Thymus (tissue), 11 donors: ENCODE measurements at regions not wholly inside any gene's neighbourhood (a gene's known extent, or its start where the extent isn't known, plus 50 kb on each side); places are given as distances from the start of the nearest gene placed in this dataset.
"Not testable (repeated sequence)": the region's sequence is repeated elsewhere in the genome, so short reads cannot be mapped to it uniquely, and the experiment has no call there.

Experiments used
- DNase-seq, 9 donors: peaks; one replicate each; pipeline ENCODE4 v3.0.0-alpha.2; 2013; ENCODE audit warnings: low spot score in 9 of 9, low read depth in 6 of 9, missing footprints in 1 of 9
- H3K27ac ChIP-seq, 2 donors: one replicate each; pipeline ENCODE4 v1.5.1; 2013; ENCODE audit warnings: control low read depth in 1 of 2, low read depth in 1 of 2, low read length in 1 of 2, mild to moderate bottlenecking in 1 of 2, moderate library complexity in 1 of 2
- H3K27me3 ChIP-seq, 2 donors: one replicate each; pipeline ENCODE4 v1.5.1; 2013; ENCODE audit warnings: low read length in 1 of 2; ENCODE audit not compliant: control insufficient read depth in 2 of 2, insufficient read depth in 1 of 2
- H3K36me3 ChIP-seq, 2 donors: one replicate each; pipeline ENCODE4 v1.5.1; 2013; ENCODE audit warnings: low read length in 1 of 2, mild to moderate bottlenecking in 1 of 2, moderate library complexity in 1 of 2; ENCODE audit not compliant: control insufficient read depth in 2 of 2, insufficient read depth in 2 of 2
- H3K4me1 ChIP-seq, 2 donors: one replicate each; pipeline ENCODE4 v1.5.1; 2013; ENCODE audit warnings: low read length in 2 of 2; ENCODE audit not compliant: control insufficient read depth in 2 of 2, insufficient read depth in 2 of 2
- H3K4me3 ChIP-seq, 2 donors: one replicate each; pipeline ENCODE4 v1.5.1; 2013; ENCODE audit warnings: low read length in 2 of 2, control low read depth in 1 of 2, mild to moderate bottlenecking in 1 of 2
- H3K9me3 ChIP-seq, 2 donors: one replicate each; pipeline ENCODE4 v1.5.1; 2013; ENCODE audit warnings: low read length in 1 of 2, mild to moderate bottlenecking in 1 of 2; ENCODE audit not compliant: control insufficient read depth in 2 of 2, insufficient read depth in 1 of 2
- WGBS: extraction: QIAGEN DNeasy Blood & Tissue Kit; methylation state at CpG from one replicate; pipeline ENCODE4 v1.1.7; 2013; 5-methylcytosine and 5-hydroxymethylcytosine counted together
- donor health status: healthy.

- H3K4me1 ChIP-seq: no peaks in the 10 kb centered on the region
- H3K4me3 ChIP-seq: no peak overlapping the region
- H3K27ac ChIP-seq: no peak overlapping the region
- no peaks in the 10 kb centered on the region for H3K27me3 ChIP-seq
- DNase-seq: no peak
- peaks cover 0 to 3% of the 10 kb centered on the region in 2 donors for H3K9me3 ChIP-seq
- H3K36me3 ChIP-seq: no peaks in the 10 kb centered on the region
- WGBS: 81% methylated on average over 2 of the region's 2 CpGs
These were observed 155.3 kb downstream of the CYB561 start for GRCh38 chr17:63290784-63291183.

GRCh38 chr17:63291258-63291657 lies 154.8 kb downstream of the CYB561 start:
- WGBS: 97% methylated on average over 1 of the region's 1 CpG
- DNase-seq: no peak
- no peaks in the 10 kb centered on the region for H3K27me3 ChIP-seq

DNA sequence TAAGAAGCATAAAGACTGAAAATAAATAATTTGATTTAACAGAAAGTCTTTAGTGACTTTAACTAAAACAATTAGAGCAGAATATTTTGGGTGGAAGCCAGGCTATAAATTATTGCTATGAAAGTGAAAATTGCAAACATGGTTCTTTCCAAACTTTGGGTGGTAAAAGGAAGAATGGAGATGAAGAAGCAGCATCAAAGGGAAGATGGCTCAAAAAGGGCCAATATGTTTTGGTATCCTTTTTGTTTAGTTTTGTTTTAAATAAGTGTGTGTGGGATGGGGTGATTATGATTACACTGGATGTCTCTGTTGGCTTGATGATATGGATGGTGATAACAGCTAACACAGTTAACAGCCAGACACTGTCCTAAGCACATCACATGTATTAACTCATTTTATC lies 153.7 kb downstream of the CYB561 start:
- Histone ChIP-seq H3K27ac (no peak overlapping the region), H3K4me3 (no peak overlapping the region), H3K4me1 (no peaks in the 10 kb centered on the region), H3K27me3 (no peaks in the 10 kb centered on the region), H3K9me3 (no peaks in the 10 kb centered on the region), H3K36me3 (no peaks in the 10 kb centered on the region)
- no peak for DNase-seq

More at GRCh38 chr17:63291258-63291657, 154.8 kb downstream of the CYB561 start:
- H3K36me3 ChIP-seq: no peaks in the 10 kb centered on the region
- H3K4me1 ChIP-seq: no peaks in the 10 kb centered on the region
- H3K4me3 ChIP-seq: no peak overlapping the region
- no peak overlapping the region for H3K27ac ChIP-seq
- H3K9me3 ChIP-seq: peaks cover 0 to 3% of the 10 kb centered on the region in 2 donors

DNA sequence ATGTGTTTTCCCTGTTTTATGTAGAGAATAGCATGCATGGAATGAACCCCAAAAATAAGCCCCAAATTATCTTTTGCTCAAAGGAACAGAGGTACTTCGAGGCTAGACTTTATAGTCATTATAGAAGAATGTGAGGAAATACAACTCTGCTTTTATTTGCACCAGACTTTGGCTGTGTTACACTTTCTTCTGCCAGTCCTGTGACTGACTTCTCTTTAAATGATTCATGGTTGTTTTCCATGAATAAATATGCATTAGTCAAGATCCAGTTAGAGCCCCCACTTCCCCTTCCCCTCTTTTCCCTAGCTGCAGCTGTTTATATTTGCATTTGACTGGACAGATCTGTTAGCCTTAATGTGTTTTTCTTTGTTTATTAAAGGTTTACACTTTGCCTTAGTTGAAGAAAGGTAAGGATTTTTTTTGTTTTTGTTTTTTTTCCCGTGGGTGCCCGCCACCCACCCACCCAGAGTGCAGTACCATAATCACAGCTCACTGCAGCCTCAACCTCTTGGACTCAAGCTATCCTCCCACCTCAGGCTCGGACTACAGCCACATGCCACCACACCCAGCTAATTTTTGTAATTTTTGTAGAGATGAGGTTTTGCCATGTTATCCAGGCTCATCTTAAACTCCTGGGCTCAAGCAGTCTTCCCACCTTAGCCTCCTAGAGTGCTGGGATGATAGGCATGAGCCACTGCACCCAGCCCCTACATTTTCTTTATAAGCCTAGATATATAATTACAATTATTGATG lies 152.6 kb downstream of the CYB561 start:
- no peaks in the 10 kb centered on the region for H3K9me3 ChIP-seq
- no peak overlapping the region for H3K27ac ChIP-seq
- no peak overlapping the region for H3K4me3 ChIP-seq
- no peaks in the 10 kb centered on the region for H3K27me3 ChIP-seq
- DNase-seq: no peak
- H3K4me1 ChIP-seq: no peaks in the 10 kb centered on the region
- WGBS: 92% methylated on average over 4 of the region's 4 CpGs
- no peaks in the 10 kb centered on the region for H3K36me3 ChIP-seq

DNA sequence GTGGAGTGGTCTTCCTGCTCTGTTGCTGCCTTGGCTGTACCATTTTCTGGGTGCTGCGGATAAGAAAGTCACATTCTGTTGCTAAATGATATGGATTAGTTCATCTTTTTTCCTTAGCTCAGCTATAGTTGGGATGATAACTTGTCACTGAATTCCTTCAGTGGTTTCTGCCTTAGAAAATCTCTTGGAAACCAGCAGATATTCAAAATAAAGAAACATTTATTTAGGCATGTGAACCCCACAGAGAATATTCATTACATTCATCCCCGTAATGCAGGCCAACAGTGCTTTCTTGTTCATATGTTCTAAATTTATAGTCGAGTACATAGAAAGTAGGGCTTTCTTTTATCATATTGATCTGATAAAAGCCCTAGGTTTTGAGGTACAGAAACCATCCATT lies 151.3 kb downstream of the CYB561 start:
- Histone ChIP-seq H3K9me3 (no peaks in the 10 kb centered on the region), H3K4me1 (no peaks in the 10 kb centered on the region), H3K27ac (no peak overlapping the region), H3K27me3 (no peaks in the 10 kb centered on the region), H3K4me3 (no peak overlapping the region), H3K36me3 (no peaks in the 10 kb centered on the region)
- DNase-seq: no peak
- 96% methylated on average over 3 of the region's 3 CpGs for WGBS

DNA sequence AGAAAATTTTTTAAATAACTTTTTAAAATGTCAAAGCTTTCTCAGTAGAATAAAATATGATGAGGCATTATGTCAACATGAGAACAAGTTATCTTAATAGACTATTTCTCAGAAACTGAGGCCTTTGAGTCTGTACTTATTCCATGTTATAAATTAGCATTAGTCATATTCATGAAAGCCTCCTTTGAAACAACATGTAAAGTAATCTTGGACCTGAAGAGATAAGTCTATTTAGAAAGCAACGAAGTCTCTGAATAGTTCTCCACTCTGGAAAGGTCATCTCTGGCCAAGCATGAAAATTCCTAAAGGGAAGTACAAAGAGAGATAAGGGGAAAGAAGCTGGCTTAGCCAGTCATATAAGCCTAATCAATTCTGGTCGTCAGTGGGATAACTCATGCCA lies 150.8 kb downstream of the CYB561 start:
- Histone ChIP-seq H3K9me3 (no peaks in the 10 kb centered on the region), H3K27ac (no peak overlapping the region), H3K36me3 (no peaks in the 10 kb centered on the region), H3K27me3 (no peaks in the 10 kb centered on the region), H3K4me1 (no peaks in the 10 kb centered on the region), H3K4me3 (no peak overlapping the region)
- no peak for DNase-seq
- WGBS: 95% methylated on average over 2 of the region's 2 CpGs

GRCh38 chr17:63295839-63296590 lies 150.1 kb downstream of the CYB561 start:
- 46% methylated on average over 1 of the region's 1 CpG for WGBS

DNA sequence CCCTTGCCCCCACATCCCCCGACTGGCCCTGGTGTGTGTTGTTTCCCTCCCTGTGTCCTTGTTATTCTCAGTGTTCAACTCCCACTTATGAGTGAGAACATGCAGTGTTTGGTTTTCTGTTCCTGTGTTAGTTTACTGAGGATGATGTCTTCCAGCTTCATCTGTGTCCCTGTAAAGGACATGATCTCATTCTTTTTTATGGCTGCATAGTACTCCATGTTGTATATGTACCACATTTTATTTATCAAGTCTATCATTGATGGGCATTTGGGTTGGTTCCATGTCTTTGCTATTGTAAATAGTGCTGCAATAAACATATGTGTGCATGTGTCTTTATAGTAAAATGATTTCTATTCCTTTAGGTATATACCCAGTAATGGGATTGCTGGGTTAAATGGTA lies 147.2 kb downstream of the CYB561 start:
- not testable (repeated sequence) for H3K27ac ChIP-seq, DNase-seq, H3K9me3 ChIP-seq, H3K4me3 ChIP-seq, H3K36me3 ChIP-seq, H3K4me1 ChIP-seq, H3K27me3 ChIP-seq
- WGBS: 100% methylated on average over 1 of the region's 1 CpG

More at GRCh38 chr17:63295839-63296590, 150.1 kb downstream of the CYB561 start:
- Histone ChIP-seq H3K27ac (no peak overlapping the region), H3K4me1 (no peaks in the 10 kb centered on the region), H3K27me3 (no peaks in the 10 kb centered on the region), H3K9me3 (no peaks in the 10 kb centered on the region), H3K36me3 (no peaks in the 10 kb centered on the region), H3K4me3 (no peak overlapping the region)
- peak in 6 of 9 donors; percentile 5 to 53 (median 16) for DNase-seq

DNA sequence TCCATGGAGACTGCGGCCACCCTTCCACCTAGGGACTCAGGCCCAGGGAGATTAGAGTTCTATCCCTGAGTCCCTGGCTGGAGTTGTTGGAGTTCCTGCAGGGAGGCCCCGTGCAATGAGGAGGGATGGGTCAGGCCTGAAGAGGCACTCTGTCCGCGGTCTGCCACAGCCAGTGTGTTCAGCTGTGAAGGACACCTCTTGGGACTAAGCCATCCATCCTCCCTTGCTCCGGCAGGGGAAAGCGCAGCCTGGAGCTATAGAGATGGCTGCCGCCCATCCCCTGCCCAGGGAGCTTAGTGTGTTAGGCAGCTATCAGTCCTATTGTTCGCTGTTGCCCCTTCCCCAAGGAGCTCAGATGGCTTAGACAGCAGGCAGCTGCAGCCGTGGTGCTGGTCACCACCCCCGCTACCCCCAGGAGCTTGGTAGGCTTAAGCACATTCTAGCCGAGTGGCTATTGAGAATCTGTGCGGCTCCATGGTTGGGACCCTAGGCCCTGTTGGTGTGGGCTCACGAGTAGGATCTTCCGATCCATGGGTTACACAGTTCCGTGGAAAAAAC lies 141.3 kb downstream of the CYB561 start:
- H3K4me3 ChIP-seq: no peak overlapping the region
- no peak for DNase-seq
- no peak overlapping the region for H3K27ac ChIP-seq
- H3K9me3 ChIP-seq: peaks cover 0 to 11% of the 10 kb centered on the region in 2 donors
- no peaks in the 10 kb centered on the region for H3K4me1 ChIP-seq
- H3K36me3 ChIP-seq: no peaks in the 10 kb centered on the region
- no peaks in the 10 kb centered on the region for H3K27me3 ChIP-seq
- WGBS: 97% methylated on average over 15 of the region's 15 CpGs
